Fibroblast of skin of right biceps (primary cell): ENCODE measurements at regions not wholly inside any gene's neighbourhood (a gene's known extent, or its start where the extent isn't known, plus 50 kb on each side); places are given as distances from the start of the nearest gene placed in this dataset.

Experiments used
- DNase-seq: peaks from one replicate; pipeline ENCODE4 v3.0.0-alpha.2; 2013

DNA sequence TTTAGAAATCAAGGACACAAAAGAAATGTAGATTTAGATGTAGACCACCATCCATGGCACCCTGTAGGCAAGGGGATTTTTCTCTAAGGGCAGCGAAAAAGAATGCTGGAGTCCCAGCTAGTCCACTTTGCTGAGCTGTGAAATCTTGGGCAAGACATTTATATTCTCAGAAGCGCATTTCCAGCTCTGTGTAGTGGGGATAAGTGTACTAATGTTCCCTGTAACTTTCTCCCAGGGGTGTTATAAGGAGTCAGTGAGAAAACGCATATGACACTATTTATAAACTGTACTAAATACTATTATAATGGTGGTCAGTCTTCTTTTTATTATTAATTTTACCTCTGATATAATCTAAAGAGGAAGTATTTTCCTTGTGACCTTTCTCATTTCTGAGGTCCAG, 133.4 kb upstream of the FRMD6 start:
- no peak for DNase-seq

DNA sequence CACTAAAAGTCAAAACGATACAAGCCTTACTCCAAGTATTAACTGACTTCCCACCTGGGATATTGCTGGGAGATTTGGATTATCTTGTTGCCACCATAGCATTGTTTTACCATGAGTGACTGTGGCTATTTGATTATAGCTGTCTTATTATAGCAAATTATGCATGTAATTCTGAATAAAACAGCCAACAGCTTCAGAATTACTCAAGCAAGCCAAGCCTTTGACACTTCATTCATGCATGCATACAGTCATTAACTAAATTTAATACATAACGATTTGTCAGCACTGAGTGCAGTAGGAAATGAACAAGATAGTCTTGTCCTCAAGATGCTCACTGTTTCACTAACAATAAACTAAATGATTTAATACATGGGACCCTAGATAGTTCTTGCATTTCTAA, 133.0 kb upstream of the FRMD6 start:
- no peak for DNase-seq

DNA sequence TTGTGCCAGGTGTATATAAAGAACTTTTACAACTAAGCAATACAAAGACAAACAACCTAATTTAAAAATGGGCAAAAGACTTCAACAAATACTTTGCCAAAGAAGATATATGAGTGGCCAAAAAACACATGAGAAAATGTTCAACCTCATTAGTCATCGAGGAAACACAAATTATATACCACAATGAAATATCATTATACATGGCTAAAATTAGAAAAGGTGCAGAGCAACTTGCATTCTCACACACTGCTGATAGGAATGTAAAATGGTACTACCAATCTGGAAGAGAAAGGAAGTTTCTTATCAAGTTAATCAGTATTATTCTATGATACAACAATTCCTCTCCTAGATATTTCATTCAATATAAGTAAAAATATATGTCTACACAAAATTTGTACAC, 131.6 kb upstream of the FRMD6 start:
- DNase-seq = peak; percentile 69

DNA sequence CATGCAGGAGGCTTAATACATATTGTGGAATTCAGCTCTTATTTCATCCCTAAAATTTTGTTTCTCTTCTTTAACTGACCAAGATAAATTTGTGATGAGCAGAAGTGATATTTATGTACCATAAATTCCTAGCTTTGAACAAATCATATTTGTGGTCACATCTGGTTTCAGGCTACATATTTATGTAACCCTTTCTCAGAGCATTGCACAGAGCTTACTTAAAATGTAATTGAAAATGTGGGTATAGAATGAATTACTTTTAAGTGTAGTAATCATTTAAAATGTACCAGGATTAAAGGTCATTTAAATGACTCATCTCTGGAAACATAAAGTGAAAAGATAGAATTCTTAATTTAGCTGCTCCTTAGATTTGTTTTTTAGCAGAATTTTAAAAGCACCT, 129.9 kb upstream of the FRMD6 start:
- peak; percentile 95 for DNase-seq

DNA sequence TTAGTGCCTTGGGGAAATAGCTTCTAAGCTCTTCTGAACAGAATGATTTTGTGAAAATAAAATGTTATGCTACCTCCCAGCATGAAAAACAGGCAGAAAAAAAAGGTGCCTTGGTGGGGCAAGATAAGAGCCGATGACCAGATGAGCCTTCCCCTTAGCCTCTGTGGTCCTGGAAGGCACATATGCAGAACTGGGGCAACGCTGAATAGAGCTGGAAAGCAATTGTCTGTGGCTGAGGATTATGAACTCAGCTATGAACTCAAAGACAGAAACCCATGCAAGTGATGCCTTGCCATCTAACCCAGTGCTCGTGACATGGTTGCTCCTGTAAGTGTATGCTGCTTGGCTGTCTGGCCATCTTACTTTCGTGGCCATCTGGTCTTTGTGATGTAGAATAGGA, 128.5 kb upstream of the FRMD6 start:
- DNase-seq = no peak

DNA sequence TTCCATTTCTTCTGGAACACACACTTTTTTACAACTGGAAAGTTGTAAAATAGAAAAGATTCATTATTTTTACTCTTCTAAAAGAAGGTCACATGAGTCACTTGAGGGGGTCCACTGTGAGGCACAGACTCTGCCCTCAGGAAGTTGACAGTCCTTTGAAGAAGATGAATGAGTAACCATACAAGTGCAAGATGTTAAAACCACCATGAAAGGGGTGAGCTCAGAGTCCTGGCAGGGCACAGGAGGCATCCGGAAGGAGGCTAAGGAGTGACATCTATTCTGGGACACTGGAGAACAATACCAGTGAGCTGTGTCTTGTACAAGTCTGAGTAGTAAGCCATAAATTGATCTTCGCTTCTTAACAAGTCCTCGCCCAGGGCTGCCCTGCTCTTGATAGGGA, 126.0 kb upstream of the FRMD6 start:
- no peak for DNase-seq

DNA sequence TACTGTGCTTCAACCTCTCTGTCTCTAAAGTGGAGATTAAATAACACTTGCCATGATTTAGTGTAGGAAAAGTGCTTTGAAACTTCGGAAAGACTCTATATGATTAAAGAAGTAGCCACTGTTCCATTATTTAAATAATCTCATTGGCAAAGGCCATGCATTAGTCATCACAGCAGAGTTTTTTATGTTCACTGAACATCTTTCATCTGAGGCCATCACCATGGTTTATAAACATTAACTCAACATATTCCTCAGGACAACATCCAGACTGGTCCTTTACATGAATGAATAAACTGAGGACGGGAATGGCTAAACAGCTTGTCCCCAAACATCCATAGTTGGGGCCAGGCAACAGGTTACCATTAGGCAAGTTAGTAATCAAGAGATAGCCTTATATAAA, 124.6 kb upstream of the FRMD6 start:
- DNase-seq = peak; percentile 69

DNA sequence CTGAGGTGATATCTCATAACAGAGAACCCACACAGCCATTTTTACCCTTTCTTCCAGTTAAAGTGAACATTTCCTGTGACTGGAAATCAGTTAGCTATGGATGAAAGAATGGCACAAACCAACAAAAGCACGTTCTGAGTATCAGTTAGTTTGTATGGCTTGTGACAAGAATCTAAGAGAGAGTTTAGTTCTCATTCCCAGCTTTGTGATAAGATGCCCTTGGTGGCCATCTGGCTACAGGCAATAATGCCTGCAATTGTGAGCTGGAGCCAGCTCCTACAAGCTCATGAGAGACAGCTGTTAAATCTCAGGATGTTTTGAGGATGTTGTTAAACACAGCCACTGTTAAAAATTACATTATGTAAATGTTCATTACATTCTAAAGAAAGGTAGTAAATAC, 122.0 kb upstream of the FRMD6 start:
- no peak for DNase-seq

DNA sequence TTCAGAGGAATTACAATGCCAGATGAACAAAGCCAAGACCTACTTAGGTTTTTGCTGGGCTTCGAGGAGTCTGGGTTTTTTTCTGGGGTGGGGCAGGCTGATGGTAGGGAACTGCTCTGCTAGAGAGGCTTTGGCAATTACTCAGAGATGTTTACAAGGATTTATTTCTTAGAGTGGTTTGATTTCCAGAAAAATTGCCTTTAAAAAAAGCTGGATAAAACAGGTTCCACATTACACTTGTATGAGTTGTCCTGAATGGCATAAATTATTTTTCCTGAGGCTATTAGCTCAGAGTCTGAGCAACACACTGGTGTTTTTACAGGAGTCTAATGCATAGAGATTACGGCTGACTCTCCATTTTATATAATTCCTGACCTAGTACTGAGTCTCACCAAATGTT, 118.5 kb upstream of the FRMD6 start:
- DNase-seq = peak; percentile 88

DNA sequence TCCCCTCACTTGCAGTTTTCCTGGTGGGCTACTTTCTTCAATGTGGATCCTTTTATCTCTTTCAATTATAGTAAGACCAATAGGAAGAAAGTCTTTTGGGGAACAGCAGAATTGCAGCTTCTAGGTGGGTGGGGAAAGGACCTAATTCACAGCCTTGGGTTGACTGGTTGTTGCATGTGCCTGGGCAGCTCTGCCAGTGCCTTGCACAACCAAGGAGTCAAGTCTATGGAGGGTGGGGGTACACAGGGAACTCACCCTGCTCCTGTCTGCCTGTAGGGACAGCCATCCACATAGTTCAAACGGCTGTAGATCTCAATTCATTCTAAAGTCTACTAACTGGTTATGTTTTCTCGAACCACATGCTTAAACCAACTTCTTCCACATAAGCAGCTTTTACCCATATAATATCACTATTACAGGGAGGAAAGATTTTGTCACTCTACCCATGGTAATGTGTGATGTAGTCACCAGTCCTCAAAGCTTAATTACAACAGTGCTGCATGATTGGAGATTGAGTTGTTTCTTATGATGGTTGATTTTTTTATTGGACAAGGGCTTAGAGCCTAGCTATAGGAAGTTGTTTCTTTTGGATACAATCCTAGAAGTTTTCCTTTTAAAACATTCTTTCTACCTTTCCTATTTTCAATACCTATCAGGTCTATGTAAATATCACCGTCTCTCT, 117.7 kb upstream of the FRMD6 start:
- no peak for DNase-seq

DNA sequence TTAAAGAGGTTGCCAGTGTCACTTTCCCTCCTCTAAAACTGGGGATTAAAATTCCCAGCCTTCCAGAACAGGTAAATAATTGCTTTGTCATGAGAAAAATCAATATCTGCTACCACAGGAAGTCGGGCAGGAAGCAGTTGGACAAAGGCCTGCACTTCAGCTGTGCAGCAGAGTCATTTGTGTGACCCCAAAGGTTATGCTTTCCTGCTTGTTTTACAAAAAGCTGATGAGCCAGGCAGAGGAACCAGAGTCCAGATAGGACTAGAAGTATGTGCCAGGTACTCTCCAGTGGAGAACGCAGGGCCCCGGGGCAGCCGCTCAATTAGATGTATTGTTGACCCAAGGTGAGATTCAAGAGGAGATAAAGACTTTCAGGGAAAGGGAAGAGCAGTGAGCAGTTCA, 117.1 kb upstream of the FRMD6 start:
- DNase-seq = no peak

DNA sequence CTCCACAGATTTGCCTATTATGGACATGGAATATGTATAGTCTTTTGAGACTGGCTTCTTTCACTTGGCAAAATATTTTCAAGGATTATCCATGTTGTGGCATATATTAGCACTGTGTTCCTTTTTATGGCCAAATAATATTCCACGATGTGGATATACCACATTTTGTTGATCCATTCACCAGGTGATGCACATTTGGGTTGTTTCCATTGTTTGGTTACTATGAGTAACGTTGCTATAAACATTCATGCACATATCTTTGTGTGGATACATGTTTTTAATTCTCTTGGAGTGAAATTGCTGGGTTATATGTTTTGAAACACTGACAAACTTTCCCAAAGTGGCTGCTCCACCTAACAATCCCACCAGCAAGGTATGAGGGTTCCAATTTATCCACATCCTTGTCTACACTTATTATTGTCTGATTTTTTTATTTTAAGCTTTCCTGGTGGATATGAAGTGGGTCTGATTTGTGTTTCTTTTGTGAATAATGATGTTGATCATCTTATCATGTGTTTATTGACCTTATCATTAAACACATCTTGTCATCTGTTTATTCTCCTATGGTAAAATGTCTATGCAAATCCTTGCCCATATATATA, 116.2 kb upstream of the FRMD6 start:
- DNase-seq = no peak

DNA sequence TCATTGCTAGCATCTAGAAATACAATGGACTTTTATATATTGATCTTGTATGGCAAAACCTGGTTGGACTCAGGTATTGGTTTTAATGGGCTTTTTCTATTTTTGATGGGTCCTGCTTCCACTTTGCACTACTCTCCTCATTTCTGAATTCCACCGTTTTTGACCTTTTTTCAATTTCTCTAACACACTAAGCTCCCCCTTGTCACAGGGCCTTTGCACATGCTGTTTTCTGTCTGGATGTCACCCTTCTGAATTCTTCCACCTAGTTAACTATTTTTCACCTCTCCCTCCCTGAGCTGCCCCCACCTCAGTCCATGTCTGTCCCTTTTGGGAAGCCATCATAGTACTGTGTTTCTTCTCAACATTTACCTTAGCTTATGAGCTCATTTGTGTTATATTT, 112.7 kb upstream of the FRMD6 start:
- no peak for DNase-seq

DNA sequence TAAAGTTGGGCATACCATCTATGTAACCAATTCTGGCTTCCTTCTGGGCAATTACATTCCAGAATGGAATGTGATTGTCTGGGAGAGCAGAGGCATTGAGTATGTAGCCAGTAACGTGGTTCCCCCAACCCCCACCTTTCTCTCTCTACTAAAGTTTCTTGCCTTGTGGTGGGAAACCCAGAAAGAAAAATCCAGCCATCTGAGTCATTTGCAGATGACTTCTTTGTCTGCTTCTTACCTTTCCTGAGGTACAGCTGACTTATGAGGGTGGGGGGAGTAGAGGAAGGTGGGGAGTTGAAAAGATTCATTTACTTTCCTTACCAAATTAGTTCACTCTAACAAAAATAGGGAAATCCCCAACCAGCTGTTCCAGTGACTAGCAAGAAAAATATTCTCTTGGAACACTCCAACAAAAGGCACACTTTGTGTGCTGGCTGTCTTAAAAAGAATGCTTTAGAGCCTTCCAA, 112.1 kb upstream of the FRMD6 start:
- peak; percentile 97 for DNase-seq

DNA sequence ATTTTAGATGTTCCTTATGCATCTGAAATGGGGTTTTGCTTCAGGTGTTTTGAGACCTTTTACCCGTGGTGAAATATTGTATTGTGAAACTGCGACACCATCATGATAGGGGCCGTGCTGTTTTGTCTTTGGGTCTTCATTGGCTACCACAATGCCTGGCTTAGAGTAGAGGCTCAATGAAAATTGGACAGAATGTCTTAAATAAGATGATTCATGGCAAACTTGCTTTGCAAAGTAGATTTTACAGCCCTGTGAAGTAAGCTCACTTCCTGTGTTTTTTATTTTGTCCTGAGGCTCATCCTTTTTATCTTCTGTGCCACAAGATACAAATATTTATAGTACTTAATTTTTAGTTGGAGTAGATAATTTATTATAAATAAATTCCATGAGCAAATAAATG, 111.3 kb upstream of the FRMD6 start:
- DNase-seq = peak; percentile 52

DNA sequence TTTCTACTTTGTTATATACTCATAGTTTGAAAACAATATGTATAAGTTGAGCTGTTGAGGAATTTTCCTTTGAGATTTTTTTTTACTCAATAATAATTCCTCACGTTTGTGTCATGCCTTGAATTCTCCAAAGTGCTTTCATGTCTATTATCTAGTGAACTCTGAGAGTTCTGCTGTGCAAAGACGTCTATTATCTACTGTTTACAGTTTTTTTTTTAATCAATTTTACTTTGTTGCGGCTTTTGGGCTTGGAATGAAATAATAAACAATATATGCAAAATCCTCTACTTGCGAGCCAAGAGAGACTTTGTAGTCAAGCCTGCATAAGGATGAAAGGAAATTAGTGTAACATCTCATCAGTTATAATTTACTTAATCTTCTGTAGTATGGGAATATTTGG, 107.2 kb upstream of the FRMD6 start:
- DNase-seq = peak; percentile 41

DNA sequence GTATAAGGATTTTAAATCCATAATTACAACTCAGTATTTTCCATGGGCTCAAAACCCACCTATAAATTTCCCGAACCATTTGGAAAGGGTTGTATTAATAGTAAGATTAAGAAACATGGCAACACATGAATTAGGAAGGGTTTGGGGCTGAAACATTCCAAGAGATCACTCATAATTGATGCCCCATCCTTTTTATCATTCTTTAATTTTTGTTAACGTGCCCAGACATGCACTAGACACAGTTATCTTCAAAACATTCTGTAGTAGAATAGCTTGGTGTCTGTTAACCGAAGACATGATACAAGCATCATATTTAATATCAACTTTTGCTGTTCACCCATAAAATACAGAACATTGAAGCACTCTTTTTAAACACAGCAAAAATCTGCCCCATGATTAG, 106.8 kb upstream of the FRMD6 start:
- DNase-seq = no peak

DNA sequence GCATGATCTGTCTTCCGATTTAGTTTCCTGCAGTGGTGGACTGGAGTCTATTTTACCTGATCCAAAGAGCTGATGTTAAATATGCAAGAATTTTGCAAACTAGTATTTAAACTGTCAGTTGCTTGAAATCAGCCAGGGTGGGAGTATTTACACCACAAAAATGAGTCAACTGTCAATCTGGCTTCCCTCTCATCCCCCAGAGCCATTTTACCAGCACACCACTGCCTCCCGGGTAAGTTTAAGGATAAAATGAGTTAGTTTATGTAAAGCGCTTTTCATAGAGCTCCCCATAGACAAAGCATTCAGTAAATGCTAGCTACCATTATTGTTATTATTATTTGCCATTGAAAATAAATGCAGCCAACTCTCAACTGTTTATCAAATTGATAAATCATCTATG, 106.3 kb upstream of the FRMD6 start:
- peak; percentile 57 for DNase-seq

DNA sequence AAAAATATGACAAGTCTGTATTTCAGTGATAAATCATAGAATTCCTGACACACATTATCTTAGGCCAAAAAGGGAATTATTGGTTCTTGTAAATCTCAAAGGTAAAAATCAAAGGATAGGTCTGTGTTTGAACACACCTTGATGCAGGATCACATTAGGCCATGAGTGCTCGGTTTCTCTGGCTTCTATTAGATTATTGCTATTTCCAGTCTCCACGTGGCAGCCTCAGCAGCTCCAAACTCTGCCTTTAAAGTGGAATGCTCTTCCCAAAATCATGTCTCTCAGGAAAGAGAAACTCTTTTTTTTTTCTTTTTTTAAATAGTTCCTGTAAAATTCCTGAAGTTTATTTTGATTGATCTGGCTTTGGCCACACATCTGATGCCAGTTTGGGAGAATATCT, 105.6 kb upstream of the FRMD6 start:
- no peak for DNase-seq

DNA sequence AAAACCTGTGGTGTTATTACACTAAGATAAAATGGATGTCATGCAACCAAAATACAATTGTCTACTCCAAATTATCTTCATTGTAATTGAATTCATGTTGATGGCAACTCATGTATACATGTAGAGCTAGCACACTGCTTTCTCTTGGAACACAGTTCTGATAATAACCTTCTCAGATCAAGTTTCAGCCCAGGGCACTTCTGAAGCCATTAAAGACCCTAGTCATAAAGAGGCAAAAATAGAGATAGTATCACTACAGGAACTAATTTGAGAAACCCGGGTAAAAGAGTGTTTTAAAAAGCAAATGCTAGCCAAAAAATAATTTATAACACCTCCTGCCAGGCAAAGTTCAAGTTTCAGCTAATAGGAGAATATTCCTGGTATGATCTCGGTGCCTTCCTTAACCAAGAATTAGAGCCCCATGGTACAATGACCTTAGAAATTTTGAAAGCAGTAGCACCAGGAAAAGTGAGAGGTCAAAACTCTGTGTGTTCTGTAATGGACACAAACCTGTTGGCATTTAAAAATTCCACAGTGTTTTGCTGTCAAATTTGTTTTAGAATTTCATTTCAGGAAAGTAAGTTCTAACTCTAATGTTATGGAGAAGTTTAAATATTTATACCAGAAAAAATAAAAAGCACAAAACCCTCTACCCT, 105.0 kb upstream of the FRMD6 start:
- no peak for DNase-seq

DNA sequence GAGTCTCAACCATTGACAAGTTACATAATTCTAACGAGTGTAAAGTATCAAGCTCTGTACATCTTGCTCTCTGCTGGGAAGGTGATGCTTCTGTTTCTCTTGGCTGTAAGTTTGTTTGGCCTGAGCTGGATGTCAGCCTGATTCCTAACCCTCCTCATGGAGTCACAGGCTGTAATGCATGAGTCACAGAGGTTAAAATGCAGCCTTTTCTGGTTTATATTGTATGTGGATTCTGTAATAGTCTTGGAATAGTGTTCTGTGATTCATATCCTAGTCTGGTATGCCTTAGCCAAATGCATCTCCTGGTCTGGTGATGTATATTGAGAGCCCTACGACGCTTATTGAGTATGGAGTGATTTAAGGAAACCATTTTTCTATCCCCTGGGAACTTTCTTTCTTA, 104.5 kb upstream of the FRMD6 start:
- peak; percentile 100 for DNase-seq

DNA sequence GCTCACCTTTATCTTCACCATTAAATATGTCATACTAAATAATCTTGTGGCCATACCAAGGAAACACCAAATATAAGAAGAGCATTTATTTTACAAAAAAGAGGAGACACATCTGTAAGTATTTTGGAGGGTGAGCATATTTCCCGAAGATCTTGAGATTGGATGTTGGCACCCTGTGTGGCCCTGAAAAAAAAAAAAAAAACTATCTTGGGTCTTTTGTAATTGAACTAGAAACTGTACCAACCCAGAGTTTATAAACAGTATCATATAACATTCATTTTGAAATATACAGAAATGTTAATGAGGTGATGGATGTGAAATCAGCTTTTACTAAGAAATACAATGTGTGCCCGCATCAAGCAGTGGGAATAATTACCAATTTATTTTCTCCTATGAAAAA, 104.0 kb upstream of the FRMD6 start:
- DNase-seq = no peak

DNA sequence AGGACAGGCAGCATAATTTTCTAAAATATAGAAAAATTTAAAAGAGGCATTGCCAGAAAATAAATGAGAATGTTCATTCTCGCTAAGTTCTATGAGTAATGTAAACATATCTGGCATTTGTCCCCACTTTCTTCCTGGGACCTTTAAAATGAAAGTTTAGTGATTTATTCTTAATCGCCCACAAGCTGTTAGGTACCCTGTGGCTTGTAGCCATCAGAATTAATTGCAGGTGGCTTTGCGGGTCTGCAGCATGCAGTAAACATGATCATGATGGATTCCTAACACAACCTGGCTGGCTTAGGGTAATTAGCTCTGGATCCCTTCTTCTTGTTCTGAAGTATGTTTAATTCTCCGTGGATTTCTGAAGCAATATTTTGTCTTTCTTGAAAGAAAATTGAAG, 103.5 kb upstream of the FRMD6 start:
- DNase-seq = peak; percentile 29

DNA sequence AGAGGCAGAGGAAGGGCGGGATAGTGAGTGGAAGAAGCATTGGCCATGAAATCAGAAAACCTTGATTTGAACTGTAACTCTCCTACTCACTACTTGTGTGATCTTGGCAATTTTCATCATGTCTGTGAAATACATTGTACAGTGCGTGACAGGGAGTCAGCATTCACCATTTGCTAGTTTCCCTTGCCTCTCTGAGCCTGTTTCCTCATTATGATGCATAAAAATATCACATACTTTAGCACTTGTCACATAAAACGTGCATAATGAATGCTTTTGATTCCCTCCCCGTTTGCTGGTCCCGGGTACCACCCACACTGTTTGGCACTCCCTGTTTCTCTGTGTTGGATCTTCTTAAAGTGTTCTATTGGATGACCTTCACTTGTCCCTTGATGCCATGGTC, 101.1 kb upstream of the FRMD6 start:
- DNase-seq = no peak

DNA sequence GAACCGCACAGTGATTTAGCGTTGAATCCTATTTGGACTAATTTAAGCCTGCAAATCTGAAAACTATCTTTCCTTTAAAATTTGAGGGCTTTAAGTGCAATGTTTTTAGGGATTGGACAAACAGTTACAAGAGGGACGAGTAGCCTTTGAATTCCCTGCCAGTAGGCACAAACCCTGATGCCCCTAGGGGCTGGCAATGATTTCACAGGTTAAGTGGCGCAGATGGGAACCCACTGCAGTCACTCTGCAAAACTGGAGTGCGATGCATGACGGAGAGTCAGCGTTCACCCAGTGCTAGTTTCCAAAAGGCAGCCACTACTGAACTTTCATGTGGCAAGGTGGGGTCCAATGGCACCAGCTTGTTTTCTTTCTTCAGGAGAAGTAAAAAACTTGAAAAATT, 99.4 kb upstream of the FRMD6 start:
- no peak for DNase-seq
